GM12878 (cell line): ENCODE measurements at regions not wholly inside any gene's neighbourhood (a gene's known extent, or its start where the extent isn't known, plus 50 kb on each side); places are given as distances from the start of the nearest gene placed in this dataset.

Source experiments
- ATAC-seq: fragments of 200-7000 bp; cut with Tn5 transposase; 3 replicates; pipeline ENCODE4 v1.9.1; 2020; ENCODE audit warnings: mild to moderate bottlenecking, moderate library complexity
- BruUV-seq: library from RNA; stranded (reverse); fragments of 400-500 nt; replicated peaks from 2 replicates; lab custom pipeline; 2021; lab: Mats Ljungman, UMichigan
- CTCF ChIA-PET: fragments of 300-600 bp; sonication (Branson Sonifier 250); formaldehyde crosslinking; extraction: SDS; loops from one replicate; lab custom pipeline; 2021; ENCODE audit warnings: inconsistent platforms; lab: Yijun Ruan, JAX
- POLR2A ChIA-PET: fragments of 350-600 bp; formaldehyde crosslinking; extraction: SDS; loops from one replicate; lab custom pipeline; 2021; ENCODE audit warnings: inconsistent platforms; lab: Charles Lee
- RAD21 ChIA-PET: fragments of 300-600 bp; sonication (Branson Sonifier 250); formaldehyde crosslinking; loops from one replicate; lab custom pipeline; 2023; ENCODE audit warnings: antibody characterized with exemption; ENCODE audit not compliant: unreplicated experiment; lab: Charles Lee
- SMC1A ChIA-PET: fragments of 300-600 bp; sonication (Branson Sonifier 250); formaldehyde crosslinking; loops from one replicate; lab custom pipeline; 2023; ENCODE audit not compliant: unreplicated experiment, uncharacterized antibody; lab: Charles Lee
- DNase-seq: peaks from one replicate; pipeline ENCODE4 v3.0.0-alpha.2; 2011; ENCODE audit warnings: low read depth, low spot score
- FAIRE-seq: peaks from 3 replicates; lab custom pipeline; 2011; peaks lifted over from hg19 to GRCh38; lab: Jason Lieb, UNC
- H2AFZ ChIP-seq: 2 replicates; pipeline ENCODE4 v1.6.0; 2011; ENCODE audit warnings: low read depth, low read length, control low read depth; ENCODE audit not compliant: control insufficient read depth
- H3K27ac ChIP-seq: 2 replicates; pipeline ENCODE4 v1.5.1; 2011; ENCODE audit warnings: control low read depth; ENCODE audit not compliant: control insufficient read depth, insufficient read depth
- H3K27me3 ChIP-seq, 2 experiments: replicated peaks in 1 of 2; 2 replicates each; pipeline versions ENCODE4 v1.6.0 to v1.6.1; 2011; ENCODE audit warnings: low read length in 1 of 2; ENCODE audit not compliant: control insufficient read depth in 2 of 2, insufficient read depth in 2 of 2
- H3K36me3 ChIP-seq, 2 experiments: 2 replicates each; pipeline ENCODE4 v1.5.1; 2011; ENCODE audit warnings: low read length in 1 of 2; ENCODE audit not compliant: control insufficient read depth in 2 of 2, insufficient read depth in 2 of 2
- H3K4me1 ChIP-seq: 2 replicates; pipeline ENCODE4 v1.6.1; 2011; ENCODE audit warnings: mild to moderate bottlenecking, low read length, moderate library complexity, mixed read lengths; ENCODE audit not compliant: control insufficient read depth, insufficient read depth
- H3K4me2 ChIP-seq: 2 replicates; pipeline ENCODE4 v1.6.0; 2011; ENCODE audit warnings: control low read depth; ENCODE audit not compliant: control insufficient read depth, insufficient read depth
- H3K4me3 ChIP-seq: fragments of 200-600 bp; sonication (generic); 2 replicates; pipeline ENCODE4 v1.5.1; 2016
- H3K79me2 ChIP-seq: 2 replicates; pipeline ENCODE4 v1.6.0; 2011; ENCODE audit warnings: low read length; ENCODE audit not compliant: control insufficient read depth, insufficient read depth
- H3K9ac ChIP-seq: 2 replicates; pipeline ENCODE4 v1.8.0; 2011; ENCODE audit warnings: low read length, control low read depth, mixed read lengths; ENCODE audit not compliant: control insufficient read depth, insufficient read depth
- H3K9me3 ChIP-seq: replicated peaks from 3 replicates; pipeline ENCODE4 v1.5.1; 2011; ENCODE audit warnings: mild to moderate bottlenecking, low read length; ENCODE audit not compliant: control insufficient read depth, insufficient read depth
- H4K20me1 ChIP-seq: 2 replicates; pipeline ENCODE4 v1.6.0; 2011; ENCODE audit not compliant: control insufficient read depth, insufficient read depth
- CHD1 ChIP-seq: IDR thresholded peaks from 2 replicates; pipeline ENCODE4 v1.6.1; 2012; ENCODE audit warnings: low read depth, low read length, improper control_type of control experiment
- EED ChIP-seq: sonication (generic); IDR thresholded peaks from 2 replicates; pipeline ENCODE4 v1.6.1; 2016; ENCODE audit warnings: antibody characterized with exemption, low read depth
- ELK1 ChIP-seq: IDR thresholded peaks from 2 replicates; pipeline ENCODE4 v1.6.1; 2012; ENCODE audit warnings: low read depth, low read length, improper control_type of control experiment
- EP300 ChIP-seq, 2 experiments: fragments of 150-350 bp in 1 of 2; IDR thresholded peaks; 2 replicates each; pipeline ENCODE4 v1.6.1; 2011 to 2012; ENCODE audit warnings: low read depth in 2 of 2, low read length in 2 of 2, borderline replicate concordance in 1 of 2, improper control_type of control experiment in 1 of 2, inconsistent platforms in 1 of 2; ENCODE audit not compliant: control insufficient read depth in 1 of 2
- LARP7 ChIP-seq: fragments of 450-650 bp; IDR thresholded peaks from 2 replicates; pipeline ENCODE4 v1.6.1; 2017; ENCODE audit warnings: mild to moderate bottlenecking
- MTA3 ChIP-seq: IDR thresholded peaks from 2 replicates; pipeline ENCODE4 v1.6.1; 2012; ENCODE audit warnings: low read length, inconsistent platforms, borderline replicate concordance
- NR2C1 ChIP-seq: fragments of 450-650 bp; IDR thresholded peaks from 2 replicates; pipeline ENCODE4 v1.6.1; 2017; ENCODE audit warnings: antibody characterized with exemption, mild to moderate bottlenecking, moderate library complexity
- NR2C2 ChIP-seq: IDR thresholded peaks from 2 replicates; pipeline ENCODE4 v1.6.1; 2011; ENCODE audit warnings: borderline replicate concordance, low read depth; ENCODE audit not compliant: control insufficient read depth, insufficient read length
- PRDM15 ChIP-seq: fragments of 450-650 bp; formaldehyde crosslinking; IDR thresholded peaks from 2 replicates; pipeline ENCODE4 v1.4.0; 2020; ENCODE audit warnings: mild to moderate bottlenecking, moderate library complexity
- RUNX3 ChIP-seq: IDR thresholded peaks from 2 replicates; pipeline ENCODE4 v1.6.1; 2012; ENCODE audit warnings: low read length, inconsistent platforms
- TARDBP ChIP-seq: IDR thresholded peaks from 2 replicates; pipeline ENCODE4 v1.6.1; 2016; ENCODE audit warnings: borderline replicate concordance
- ZNF207 ChIP-seq: fragments of 450-650 bp; IDR thresholded peaks from 2 replicates; pipeline ENCODE4 v1.6.1; 2014; ENCODE audit warnings: antibody characterized with exemption, mild to moderate bottlenecking, borderline replicate concordance
- WGBS: methylation state at CpG from one replicate; pipeline ENCODE4 v1.1.6; 2016; ENCODE audit warnings: low lambda C conversion rate; ENCODE audit not compliant: insufficient replicate concordance, insufficient coverage; ENCODE audit errors: missing lambda C conversion rate; 5-methylcytosine and 5-hydroxymethylcytosine counted together
- in situ Hi-C: fragments of 300-500 bp; cut with MboI; formaldehyde crosslinking; loops from 9 replicates; pipeline ENCODE4 v1.14.3; 2018; ENCODE audit warnings: mixed read lengths
- intact Hi-C: fragments of 100-400 bp; cut with micrococcal nuclease; formaldehyde crosslinking; loops from one replicate; pipeline ENCODE4 v1.14.2; 2022; ENCODE audit not compliant: unreplicated experiment

- H3K79me2 ChIP-seq = no peaks in the 10 kb centered on the region
- H3K27me3 ChIP-seq = no peaks in the 10 kb centered on the region
- H3K4me2 ChIP-seq = no peak overlapping the region
- no peak overlapping the region for H3K27ac ChIP-seq
- FAIRE-seq = no peak
- intact Hi-C loops = no loop called here
- ChIA-PET RAD21 (no interaction called here), POLR2A (no interaction called here), CTCF (no interaction called here), SMC1A (no interaction called here)
- no peaks in the 10 kb centered on the region for H3K4me1 ChIP-seq
- WGBS = 19% methylated on average over 11 of the region's 11 CpGs
- no TSS peak for BruUV-seq
- H3K9ac ChIP-seq = no peak overlapping the region
- no peaks in the 10 kb centered on the region for H3K9me3 ChIP-seq
- H3K4me3 ChIP-seq = no peak overlapping the region
- H4K20me1 ChIP-seq = no peaks in the 10 kb centered on the region; the same call in 1 of the 2 replicates
- TF ChIP-seq ZNF207 (no peak), TARDBP (no peak), RUNX3 (no peak), ELK1 (no peak), NR2C2 (no peak), CHD1 (no peak), LARP7 (no peak), MTA3 (no peak), NR2C1 (no peak), PRDM15 (CRISPR knock-in tag) (no peak), EP300 (IDR thresholded peaks at IDR 0.05; ENCODE audit: borderline replicate concordance in 1 of 2, control insufficient read depth in 1 of 2, low read depth in 2 of 2, low read length in 2 of 2) (no peak), EED (no peak)
- no peaks in the 10 kb centered on the region for H3K36me3 ChIP-seq
- in situ Hi-C loops = no loop called here
- H2AFZ ChIP-seq = no peak overlapping the region
- no peak for ATAC-seq
- no peak for DNase-seq
Observed at GRCh38 chr3:127377801-127378655, 90.2 kb upstream of the PRR20G start.
